HL-60/S4 treated with retinoic acid at 250 ng/mL for 4 days and 3 days (cell line): ENCODE measurements at regions not wholly inside any gene's neighbourhood (a gene's known extent, or its start where the extent isn't known, plus 50 kb on each side); places are given as distances from the start of the nearest gene placed in this dataset.

Experiments used
- in situ Hi-C: fragments of 300-500 bp; cut with MboI; formaldehyde crosslinking; loops from 2 replicates; pipeline ENCODE4 v1.7.0; 2022; ENCODE audit warnings: low sequenced_read_pairs

DNA sequence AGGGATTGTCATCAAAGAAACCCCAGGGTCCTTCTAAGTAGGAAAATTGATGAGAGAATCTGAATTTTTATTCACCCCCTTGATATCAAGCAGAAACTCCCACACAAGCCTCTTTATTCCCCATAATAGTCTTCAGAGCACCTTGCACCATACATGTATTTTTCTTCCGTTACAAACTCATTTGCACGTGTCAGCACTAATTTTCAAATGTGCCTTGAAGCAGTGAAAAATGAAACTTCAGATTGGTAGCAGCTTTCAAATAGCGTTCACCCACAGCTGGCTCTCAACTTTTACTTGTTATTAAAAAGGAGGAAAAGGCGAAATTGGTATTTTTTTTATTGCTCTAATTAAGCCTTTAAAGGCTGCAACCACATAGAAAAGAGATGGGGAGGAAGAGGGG lies 343.0 kb upstream of the TENM4 start:
- in situ Hi-C loops: no loop called here

DNA sequence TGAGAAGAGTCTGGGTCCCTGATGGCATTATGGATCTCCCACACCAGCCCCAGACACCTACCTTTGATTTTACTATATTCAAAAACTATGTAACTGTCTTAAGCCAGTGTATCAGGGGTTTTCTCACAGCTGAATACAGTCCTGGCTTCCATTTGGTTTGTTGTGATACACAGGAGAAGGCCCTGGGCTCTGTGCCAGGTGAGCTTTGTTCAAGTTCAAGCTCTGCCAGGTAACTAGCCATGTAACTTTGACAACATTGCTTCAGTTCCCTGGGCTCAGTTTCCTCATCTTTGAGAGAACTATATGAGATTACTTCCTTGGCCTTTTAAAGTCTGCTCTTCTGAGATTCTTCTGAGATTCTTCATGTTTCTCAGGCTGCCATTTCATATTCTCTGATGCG lies 327.5 kb upstream of the TENM4 start:
- in situ Hi-C loops: no loop called here

DNA sequence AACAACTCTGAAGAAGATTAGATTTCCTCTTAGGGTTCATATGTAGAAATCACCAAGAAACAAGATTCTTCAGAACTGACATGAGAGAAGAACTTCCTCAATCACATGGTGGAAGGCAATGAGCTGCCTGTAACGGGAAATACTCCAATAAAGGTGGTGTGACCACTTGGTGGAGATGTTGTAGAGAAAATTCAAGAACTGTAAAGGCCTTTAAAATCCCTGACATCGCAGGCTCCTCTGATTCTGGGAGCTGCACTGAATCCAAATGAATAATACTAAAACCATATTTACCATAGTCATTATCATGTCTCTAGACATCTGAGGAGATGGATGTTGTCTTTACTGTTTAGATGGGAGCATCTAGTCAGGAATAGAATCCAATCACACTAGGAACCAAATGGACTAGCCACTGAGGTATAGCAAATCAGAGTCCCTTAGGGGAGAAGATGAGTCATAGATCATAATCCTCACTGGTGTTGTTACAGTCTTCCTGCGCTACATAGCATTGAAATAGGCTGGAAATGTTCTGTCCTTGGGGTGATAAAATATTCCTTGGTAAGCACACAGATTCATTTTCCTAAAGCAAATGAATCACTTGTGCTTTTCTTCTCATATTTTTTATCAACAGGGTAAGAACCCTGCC lies 321.6 kb upstream of the TENM4 start:
- in situ Hi-C loops: no loop called here

DNA sequence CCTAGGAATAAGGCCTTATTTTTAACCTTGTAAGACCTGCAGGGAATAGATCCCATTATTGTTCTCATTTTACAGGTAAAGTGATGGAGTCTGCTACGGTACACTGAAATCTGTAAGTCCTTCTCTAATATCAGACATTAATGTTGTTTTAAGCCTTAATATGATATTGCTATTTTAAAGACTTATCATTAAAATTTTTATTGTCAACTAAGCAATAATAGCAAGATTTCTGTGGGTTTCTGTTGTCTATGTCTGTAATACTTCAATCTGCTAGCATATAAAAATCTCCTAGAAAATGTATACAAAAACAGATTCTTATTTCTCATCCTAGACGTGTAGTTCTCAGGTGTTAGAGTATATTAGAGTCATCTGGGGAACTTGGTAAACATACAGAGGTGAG lies 317.5 kb upstream of the TENM4 start:
- in situ Hi-C loops: no loop called here

DNA sequence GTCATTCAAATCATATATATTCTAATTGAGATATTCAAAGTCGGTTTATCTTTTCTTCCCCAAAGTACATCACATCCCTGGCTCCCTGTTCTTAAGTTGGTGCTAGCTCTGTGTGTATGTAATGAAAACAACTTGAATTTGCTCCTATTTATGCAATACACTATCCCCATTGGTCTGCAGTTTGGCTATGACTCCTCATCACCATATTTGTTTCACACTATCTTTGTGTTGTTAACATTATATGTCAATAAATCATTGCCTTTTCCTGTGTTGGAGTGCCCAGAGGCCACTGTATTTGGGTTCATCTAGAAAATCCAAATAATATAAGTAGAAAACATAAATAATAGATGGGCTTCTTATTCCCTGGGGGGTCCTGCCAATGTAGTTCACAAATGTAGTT lies 306.6 kb upstream of the TENM4 start:
- in situ Hi-C loops: no loop called here

DNA sequence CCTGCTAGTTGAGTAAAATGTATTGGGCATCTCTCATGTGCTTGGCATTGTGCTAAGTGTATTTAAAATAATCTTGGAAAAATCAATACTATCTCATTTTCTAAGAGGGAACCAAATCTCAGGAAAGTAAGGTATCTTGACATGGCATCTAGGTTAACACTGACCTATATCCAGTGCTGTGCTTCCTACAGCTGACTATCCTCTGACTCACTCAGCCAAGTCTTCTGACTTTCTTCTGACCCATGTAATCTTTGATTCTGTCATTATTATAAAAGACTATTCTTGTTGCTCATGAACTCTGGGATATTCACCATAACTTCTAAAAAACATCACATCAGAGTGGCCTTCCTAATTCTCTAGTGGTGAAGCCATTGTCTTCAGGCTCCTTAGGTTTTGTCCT lies 304.1 kb upstream of the TENM4 start:
- in situ Hi-C loops: no loop called here

DNA sequence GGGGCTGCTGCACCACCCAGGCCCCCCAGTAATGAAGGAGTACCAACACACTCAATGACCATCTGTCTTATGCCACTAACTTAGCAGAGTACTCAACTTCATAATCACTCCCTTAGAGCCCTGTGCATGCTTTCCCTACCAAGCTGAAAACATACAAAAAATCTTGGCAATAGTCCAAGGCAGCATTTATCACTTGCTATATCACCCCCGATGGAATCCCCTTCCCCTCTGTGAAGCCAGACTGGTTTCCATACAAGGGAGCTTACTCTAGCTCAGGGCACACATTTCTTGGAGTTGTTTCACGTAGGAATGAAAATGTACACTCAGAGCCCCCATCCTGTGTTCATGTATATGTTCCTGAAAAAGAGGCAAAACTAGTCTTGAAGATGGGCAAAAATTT lies 301.3 kb upstream of the TENM4 start:
- in situ Hi-C loops: no loop called here

DNA sequence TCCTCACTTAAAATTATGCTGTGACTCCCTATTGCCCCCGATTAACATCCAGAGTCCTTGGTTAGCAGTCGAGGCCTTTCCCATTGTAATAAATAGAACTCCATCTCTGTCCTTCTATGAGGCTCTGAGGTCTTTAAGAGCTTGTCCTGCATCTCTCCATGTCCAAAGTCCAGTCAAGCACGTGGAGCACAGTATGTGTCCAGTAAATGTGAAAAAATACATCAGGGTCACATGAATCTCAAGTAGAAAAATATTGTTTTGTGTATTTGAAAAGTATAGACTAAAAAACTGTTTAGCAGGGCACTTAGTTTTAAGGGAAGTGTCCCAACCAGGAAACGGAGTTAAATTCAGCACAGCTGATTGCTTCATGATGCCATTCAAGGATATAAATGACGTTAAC lies 298.8 kb upstream of the TENM4 start:
- in situ Hi-C loops: no loop called here

DNA sequence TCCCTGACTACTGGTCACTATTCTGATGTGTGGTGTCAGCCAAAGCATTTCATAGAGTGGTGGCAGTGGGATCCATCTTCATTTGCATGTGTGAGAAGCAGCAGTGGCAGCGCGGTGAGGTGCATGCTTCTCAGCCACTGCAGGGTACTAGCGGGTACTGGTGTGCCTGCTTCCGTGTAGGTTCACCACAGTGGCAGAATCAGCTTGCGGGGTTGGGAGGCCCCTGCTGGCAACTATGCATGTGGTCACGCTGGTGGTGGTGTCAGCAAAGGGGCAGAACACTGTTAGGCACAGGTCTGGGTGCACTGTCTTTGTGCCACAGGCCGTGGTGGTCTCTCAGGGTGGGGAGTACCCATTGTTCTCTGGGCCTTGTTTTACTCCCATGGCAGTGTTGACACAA lies 286.4 kb upstream of the TENM4 start:
- in situ Hi-C loops: no loop called here

DNA sequence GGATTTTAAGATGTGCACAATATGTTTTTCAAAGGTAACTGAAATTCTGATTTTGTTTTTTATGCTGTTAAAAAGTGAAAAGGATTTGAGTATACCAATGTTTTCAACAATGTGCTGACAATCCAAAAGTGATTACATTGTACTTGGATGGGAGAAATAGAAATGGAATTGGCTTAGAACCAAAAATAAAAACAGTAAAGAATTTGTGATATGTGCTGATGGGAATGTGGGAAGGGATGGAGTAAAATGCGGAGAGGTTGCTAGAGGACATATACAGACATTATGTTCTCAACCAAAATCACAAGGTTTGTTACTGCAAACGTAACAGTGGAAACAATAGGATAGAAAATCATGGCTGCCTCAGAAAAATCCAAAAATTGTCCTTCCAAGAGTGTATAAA lies 279.3 kb upstream of the TENM4 start:
- in situ Hi-C loops: no loop called here

DNA sequence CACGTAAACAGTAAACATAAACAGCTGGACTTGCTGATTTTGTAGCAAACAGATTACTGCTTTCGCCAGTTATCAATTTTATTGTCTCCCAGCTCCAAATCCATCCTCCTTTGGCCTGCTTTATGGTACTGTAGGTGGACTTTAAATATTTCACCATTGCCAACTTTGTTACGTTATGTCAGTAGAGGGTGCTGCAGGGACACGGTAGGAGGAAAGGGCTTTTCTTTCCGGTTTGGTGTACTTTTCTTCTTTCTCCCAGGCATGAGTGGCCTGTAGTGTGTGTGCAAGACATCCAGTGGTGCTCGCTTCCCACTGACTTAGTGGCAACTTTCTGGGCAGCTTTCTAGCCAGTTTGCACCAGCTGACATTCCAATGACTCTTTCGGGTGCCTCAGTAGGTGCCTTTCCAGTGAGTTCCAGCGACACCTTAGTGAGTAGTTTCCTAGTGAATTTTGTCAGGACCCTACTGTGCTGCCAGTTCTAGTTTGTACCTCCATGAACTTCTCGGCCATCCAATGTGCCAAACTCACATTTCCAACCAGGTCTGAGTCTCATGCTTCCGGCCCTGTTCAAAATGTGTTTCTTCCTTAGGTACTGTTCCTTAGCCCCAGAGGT lies 267.6 kb upstream of the TENM4 start:
- in situ Hi-C loops: no loop called here

DNA sequence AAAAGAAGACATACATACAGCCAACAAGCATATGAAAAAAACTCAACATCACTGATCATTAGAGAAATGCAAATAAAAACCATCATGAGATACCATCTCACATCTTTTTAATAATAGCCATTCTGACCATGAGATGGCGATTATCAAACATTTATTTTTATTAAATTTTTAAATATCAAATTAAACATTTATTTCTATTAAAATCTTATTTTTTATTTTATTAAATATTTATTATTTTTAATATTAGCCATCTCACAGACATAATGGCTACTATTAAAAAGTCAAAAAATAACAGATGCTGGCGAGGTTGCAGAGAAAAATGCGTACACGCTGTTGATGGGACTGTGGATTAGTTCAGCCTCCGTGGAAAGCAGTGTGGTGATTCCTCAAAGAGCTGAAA lies 264.8 kb upstream of the TENM4 start:
- in situ Hi-C loops: no loop called here

DNA sequence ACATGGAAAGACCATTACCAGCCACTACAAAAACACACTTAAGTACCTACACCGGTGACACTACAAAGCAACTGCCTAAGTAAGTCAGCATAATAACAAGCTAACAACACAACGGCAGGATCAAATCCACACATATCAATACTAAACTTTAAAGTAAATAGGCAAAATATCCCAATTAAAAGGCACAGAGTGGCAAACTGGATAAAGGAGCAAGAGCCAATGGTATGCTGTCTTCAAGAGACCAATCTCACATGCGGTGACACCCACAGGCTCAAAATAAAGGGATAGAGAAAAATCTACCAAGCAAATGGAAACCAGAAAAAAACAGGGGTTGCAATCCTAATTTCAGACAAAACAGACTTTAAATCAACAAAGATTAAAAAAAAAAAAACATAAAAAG lies 261.5 kb upstream of the TENM4 start:
- in situ Hi-C loops: no loop called here

DNA sequence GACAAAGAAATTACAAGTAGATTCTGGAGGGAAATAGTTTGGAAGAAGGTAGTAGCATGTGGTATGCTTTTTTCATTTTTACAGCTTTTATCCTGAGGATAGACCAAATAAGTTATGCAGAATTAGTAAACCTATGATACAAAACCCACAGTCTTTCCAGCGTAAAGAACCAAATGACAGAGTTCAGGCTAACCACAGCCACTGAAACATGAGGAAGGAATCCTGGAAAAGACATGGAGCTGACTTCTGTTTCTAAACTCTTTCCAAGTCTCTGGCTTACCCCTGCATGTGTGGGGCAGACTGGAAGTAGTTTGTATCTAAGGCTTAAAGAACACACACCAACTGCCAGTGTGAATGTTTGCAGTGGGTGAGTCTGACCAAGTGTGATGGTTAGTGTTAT lies 258.4 kb upstream of the TENM4 start:
- in situ Hi-C loops: no loop called here

DNA sequence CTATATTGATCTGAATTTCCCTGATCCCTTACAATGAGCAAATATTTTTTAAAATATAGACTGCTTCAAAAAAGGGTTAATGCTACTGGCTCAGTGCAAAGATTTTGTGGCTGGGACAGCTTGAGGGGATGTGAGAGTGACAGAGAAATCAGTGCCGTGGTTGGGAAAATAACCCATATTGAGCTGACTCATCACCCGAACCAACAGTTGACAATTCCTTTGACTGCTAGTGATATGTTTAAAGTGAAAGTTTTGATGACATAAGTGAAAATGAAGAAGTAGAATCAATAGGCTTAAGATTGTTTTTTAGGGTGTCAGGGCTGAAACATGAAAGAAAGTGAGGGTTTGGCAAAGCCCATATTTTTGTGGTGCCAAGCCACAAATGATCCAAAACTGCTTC lies 257.1 kb upstream of the TENM4 start:
- in situ Hi-C loops: no loop called here

DNA sequence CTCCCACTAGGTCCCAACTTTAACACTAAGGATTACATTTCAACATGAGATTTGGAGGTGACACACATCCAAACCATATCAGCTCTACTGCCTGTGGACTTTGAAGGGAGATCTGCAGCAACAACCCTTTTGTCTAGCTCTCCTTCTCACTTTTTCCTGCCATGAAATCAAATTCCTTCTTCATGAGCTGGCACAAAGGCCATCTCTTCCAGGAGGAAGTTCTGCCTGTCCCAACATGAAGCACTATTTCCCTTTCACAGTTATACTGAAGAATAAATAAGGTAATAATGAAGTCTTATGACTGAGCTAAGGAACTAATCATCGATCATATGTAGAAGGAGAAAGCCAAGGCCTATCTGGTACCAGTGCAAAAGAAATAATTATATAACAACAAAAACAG lies 253.5 kb upstream of the TENM4 start:
- in situ Hi-C loops: no loop called here

DNA sequence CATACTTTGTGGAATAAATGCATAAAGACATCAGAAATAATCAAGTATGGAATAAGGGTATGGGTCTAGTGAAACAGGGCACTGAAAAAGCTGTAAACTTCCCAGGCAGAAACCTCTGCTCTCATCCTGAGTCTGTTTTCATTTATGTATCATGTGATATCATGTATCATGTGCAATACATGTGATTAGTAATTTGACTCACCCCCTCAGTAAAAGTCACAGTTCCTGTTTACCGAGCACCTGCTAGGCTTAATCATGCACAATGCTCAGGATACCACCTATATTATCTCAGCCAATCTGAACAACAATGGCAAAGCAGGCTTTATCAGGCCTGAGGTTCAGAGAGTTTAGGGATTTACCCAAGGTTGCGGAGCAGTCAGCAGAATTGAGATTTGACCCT lies 250.6 kb upstream of the TENM4 start:
- in situ Hi-C loops: no loop called here

DNA sequence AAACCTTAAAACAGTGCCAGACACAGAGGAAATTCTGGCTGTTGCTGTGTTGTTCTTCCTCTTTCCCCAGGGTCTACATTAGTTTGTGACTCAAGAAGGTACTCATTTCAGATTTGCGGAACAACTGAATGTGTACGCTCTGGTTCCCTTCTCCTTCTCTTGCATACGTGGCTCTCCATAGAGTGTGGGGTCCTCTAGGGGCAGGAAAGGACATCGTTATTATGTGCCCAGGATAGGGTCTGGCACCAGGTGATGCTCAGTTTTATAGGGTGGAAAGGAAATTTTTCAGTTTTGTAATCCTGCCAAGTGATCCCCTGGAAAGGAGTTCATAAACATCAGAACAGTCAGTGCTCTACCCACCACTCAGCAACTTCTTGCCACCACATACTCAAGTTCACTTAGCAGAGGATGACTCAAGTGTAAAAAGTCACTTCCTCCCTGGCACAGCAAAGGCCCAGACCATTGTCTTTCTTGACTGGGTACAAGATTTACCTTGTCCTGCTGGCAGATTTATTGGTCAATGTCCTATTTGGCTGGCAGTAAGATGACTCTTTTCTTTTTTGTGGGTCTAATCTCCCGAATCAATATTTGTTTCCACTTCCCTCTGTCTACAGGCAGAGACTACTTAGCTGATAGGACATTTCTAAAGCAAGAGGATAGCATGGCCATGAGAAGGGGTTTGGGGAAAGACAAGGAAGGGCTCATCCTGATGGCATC lies 246.0 kb upstream of the TENM4 start:
- in situ Hi-C loops: no loop called here

DNA sequence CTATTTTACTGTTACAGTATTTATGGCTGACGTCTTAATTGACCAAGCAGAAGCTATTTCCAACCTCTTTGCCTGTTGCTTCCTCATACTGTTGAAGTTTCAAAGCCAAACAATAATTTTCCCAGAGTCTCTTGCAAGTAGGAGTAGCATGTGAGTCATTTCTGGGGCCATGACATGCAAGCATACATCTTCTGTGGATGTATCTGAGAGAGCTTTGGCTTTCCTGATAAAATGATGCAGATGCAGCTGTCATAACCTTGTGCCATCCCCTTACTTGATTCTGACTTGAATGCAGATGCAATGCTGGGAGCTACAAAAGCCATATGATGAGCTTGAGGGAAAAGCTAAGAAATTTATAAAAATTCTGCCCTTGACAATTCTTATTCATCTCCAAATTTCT lies 243.1 kb upstream of the TENM4 start:
- in situ Hi-C loops: no loop called here

DNA sequence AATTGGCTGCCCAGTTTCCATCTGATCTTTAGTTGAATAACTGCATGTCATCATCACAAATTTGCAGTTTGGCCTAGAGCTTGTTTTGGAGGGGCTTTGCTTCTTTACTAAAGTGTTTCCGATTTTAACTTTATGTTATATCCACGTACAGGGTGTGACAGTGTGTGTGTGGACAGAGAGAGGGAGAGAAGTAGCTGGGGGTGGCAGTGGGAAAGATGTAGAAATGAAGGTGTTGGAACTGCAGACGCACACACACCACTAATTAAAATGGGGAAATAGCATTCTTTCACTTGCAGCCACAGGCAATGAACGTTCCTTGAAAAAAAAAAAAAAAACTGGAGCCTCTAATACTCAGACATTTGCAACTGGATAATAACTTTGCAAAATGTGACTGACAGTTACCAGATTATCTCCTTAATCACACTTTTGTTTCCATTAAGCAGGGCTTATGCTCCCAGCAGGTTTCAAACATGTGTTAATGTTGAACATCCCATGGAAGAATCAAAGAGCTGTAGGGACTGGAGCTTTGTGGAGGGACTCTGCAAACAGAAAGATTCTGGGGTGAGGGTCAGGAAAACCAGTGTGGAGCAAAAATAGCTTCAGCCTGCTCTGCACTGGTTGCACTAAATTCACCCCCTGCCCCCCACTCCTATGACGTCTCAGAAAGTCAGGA lies 238.1 kb upstream of the TENM4 start:
- in situ Hi-C loops: no loop called here

DNA sequence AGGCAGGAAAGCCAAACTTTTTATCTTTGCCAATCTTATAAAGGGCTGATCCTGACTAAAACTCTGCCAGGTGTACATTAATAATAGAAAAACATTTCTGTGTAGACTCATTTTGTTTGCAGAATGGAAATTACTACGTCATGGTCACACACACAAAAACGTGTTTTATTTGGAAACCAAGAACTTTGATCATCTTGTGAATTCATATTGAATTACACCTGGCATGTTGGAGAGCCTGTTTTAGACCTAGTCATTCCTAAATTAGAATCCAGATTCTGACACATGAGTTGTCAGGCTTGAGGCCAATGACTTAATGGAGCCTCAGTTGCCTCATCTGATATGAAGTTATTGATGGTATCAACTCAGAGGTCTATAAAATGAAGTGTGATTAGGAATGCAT lies 235.6 kb upstream of the TENM4 start:
- in situ Hi-C loops: no loop called here

DNA sequence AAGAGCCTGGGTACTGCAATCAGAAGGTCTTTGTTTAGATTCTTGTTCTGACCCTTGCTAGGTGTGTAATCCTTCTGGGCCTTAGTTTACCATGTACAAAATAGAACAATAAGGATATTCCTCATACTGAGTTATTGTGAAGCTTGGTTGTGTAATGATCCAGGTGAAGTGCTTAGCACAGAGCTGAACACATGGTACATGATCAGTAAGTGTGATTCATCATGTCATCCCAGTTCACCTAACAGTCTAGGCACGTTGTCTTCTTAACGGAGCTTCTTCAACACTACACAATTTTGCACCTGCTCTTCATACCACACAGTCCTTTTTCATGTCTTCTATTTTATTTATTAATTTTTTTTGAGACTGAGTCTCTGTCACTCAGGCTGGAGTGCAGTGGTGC lies 234.3 kb upstream of the TENM4 start:
- in situ Hi-C loops: no loop called here
